H1 (cell line): ENCODE measurements at regions not wholly inside any gene's neighbourhood (a gene's known extent, or its start where the extent isn't known, plus 50 kb on each side); places are given as distances from the start of the nearest gene placed in this dataset.

Source experiments
- CHD1 ChIP-seq: IDR thresholded peaks from 2 replicates; pipeline ENCODE4 v1.6.1; 2012; ENCODE audit warnings: low read depth, low read length, improper control_type of control experiment
- CHD7 ChIP-seq: fragments of 300-600 bp; sonication (generic); IDR thresholded peaks from 2 replicates; pipeline ENCODE4 v1.7.1; 2012; ENCODE audit warnings: low read length, moderate library complexity, mild to moderate bottlenecking, inconsistent platforms; ENCODE audit not compliant: insufficient replicate concordance
- CTCF ChIP-seq, 3 experiments: IDR thresholded peaks; 1 replicate in 2 of 3; 2 replicates in 1 of 3; pipeline versions ENCODE4 v1.5.1 to v1.6.1; 2011; ENCODE audit warnings: low read length in 3 of 3, mild to moderate bottlenecking in 3 of 3, inconsistent platforms in 2 of 3, low read depth in 1 of 3, moderate library complexity in 1 of 3; ENCODE audit not compliant: insufficient read depth in 1 of 3; ENCODE audit errors: control extremely low read depth in 1 of 3
- EP300 ChIP-seq, 2 experiments: IDR thresholded peaks; 1 replicate in 1 of 2; 2 replicates in 1 of 2; pipeline ENCODE4 v1.6.1; 2011 to 2012; ENCODE audit warnings: low read depth in 2 of 2, low read length in 2 of 2, mild to moderate bottlenecking in 2 of 2, borderline replicate concordance in 1 of 2, inconsistent platforms in 1 of 2, moderate library complexity in 1 of 2
- SIRT6 ChIP-seq: IDR thresholded peaks from one replicate; pipeline ENCODE4 v1.7.1; 2012; ENCODE audit warnings: low read length, inconsistent platforms
- TEAD4 ChIP-seq: IDR thresholded peaks from 2 replicates; pipeline ENCODE4 v1.6.1; 2012; ENCODE audit warnings: low read depth, low read length, inconsistent platforms, mixed read lengths
- USF2 ChIP-seq: IDR thresholded peaks from 2 replicates; pipeline ENCODE4 v1.6.1; 2011; ENCODE audit warnings: low read length, improper control_type of control experiment
- TF ChIP-seq, protein P1 (sequence below): IDR thresholded peaks from 2 replicates; pipeline ENCODE4 v1.6.1; 2012; ENCODE audit warnings: inconsistent platforms

DNA sequence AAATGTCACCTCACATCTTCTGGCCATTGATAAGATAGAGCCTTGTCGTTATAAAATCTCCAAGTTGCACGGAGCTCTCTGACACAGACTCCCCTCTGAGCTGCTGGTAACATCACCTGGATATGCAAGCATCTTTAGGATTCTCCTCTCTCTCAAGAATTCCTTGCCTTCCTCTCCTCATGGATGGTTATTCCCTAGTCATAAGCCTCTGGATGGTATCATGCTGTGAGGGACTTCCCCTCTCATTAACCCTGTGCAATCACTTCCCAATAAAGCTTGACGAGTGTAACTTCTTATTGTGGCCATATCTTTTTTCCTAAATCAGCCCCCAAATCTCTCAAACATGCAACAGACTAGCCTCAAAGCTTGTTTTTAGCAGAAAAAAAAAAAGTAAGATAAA lies 1057.0 kb upstream of the SLIT2 start (continued):
- TF ChIP-seq CTCF (IDR thresholded peaks at IDR 0.05; ENCODE audit: control extremely low read depth in 1 of 3, insufficient read depth in 1 of 3, low read depth in 1 of 3, low read length in 3 of 3) (no peak), CHD1 (no peak), USF2 (no peak), TEAD4 (peak; percentile 64), CHD7 (no peak), SIRT6 (no peak), EP300 (IDR thresholded peaks at IDR 0.05; ENCODE audit: borderline replicate concordance in 1 of 2, low read depth in 2 of 2, low read length in 2 of 2) (peak in 1 of 2 experiments; percentile 67; a peak in 1 of 3 replicates)
- TF ChIP-seq, protein P1, sequence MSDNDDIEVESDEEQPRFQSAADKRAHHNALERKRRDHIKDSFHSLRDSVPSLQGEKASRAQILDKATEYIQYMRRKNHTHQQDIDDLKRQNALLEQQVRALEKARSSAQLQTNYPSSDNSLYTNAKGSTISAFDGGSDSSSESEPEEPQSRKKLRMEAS, result no peak
